HG02870 (cell line): ENCODE measurements at regions not wholly inside any gene's neighbourhood (a gene's known extent, or its start where the extent isn't known, plus 50 kb on each side); places are given as distances from the start of the nearest gene placed in this dataset.
A peak's percentile ranks its signal among the peaks of the same experiment; 100 is the strongest.
"Not testable (repeated sequence)": the region's sequence is repeated elsewhere in the genome, so short reads cannot be mapped to it uniquely, and the experiment has no call there.

ENCODE experiments used
- ATAC-seq: cut with Tn5 transposase; IDR thresholded peaks from one replicate; pipeline ENCODE4 v1.9.1; 2021; ENCODE audit warnings: mild to moderate bottlenecking, moderate library complexity; ENCODE audit not compliant: unreplicated experiment

DNA sequence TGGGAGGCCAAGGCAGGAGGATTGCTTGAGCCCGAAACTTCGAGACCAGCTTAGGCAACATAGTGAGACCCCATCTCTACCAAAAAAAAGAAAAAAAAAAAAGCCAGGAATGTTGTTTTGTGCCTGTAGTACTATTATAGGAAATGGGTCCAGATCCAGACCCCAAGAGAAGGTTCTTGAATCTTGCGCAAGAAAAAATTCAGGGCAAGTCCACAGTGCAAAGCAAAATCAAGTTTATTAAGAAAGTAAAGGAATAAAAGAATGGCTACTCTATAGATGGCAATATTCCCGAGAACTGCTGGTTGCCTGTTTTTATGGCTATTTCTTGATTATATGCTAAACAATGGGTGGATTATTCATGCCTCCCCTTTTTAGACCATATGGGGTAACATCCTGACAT is 51.2 kb upstream of the RDX start:
- ATAC-seq: no peak

DNA sequence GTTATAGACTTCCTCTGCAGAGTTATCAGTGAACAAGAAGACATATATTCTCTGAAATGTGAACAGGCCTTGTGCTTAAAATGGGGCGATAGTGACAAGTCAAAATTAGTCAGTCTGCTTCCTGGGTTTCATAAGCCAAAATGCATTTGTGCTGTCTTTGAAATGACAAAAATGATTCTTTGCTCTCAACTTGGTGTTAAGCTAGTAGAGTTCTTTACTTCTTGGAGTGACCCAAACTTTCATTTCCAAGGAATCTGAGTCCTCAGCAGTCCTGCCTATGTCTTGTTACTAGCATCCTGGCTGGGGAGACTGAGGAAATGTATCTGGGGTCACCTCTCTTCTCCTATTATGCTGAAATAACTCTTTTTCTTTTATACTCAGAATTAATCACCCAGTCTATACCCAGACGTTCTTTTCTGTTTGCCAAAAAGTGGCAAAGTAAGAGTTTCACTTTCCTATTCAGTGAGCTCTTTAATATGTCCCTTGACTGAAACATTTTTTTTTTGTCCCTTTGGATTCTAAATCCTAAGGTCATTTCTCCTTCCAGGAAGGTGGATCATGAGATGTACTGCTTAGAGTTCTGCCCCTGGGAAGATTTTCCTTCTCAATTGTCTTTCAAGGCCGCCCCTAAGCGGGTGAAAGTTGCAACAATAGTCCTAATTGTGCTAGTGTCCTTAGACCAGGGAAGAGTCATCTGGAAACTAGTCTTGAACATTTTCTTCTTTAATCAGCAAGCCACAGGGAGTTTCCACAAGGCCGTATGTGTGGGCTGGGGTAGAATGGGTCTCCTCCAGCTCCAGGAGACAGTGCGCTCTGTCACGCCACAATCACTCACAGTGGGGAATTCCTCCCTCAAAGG is 53.0 kb upstream of the RDX start:
- ATAC-seq: peak; percentile 92

DNA sequence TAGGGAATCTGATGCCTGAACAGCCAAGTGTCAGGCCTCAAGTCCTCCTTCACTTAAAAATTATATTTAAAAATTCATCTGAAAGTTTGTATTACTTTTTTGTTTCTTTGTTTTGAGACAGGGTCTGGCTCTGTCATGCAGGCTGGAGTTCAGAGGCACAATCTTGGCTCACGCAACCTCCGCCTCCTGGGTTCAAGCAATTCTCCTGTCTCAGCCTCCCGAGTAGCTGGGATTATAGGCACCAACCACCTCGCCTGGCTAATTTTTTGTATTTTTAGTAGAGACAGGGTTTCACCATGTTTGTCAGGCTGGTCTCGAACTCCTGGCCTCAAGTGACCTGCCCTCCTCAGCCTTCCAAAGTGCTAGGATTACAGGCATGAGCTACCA is 53.6 kb upstream of the RDX start:
- ATAC-seq: not testable (repeated sequence)

DNA sequence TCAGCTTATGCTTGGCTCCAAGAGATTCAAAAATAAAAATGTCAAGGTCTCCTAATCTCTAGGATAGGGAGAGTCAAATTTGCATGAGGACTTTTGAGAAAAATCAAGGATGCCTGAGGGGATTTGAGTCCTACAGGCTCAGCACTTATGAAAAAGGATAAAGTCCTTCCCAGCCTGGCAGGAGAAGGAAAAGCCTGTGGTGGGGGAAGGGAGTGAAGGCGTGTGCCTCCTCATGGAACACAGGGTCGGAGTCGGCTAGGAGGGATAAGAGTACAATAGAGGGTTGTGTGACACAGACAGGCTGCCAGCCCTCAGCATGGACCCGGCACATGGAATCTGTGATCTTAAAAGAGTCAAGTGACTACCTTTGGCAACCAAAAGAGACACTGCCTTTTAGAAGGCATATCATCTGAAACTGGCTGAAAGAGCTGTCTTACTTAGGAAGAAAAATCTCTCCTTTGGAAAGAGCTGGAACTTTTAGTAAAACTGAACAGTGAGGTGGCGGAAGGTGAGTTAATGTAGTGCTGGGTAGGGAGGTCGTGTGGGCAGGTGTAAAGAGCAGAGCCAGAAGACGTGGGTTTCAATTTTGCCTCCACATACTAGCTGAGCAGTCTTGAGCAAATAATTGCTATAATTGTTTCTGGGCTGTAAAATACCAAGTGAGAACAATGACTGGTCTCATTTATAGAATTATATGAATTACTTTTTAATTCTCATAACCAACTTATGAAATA is 58.8 kb upstream of the RDX start:
- no peak for ATAC-seq

DNA sequence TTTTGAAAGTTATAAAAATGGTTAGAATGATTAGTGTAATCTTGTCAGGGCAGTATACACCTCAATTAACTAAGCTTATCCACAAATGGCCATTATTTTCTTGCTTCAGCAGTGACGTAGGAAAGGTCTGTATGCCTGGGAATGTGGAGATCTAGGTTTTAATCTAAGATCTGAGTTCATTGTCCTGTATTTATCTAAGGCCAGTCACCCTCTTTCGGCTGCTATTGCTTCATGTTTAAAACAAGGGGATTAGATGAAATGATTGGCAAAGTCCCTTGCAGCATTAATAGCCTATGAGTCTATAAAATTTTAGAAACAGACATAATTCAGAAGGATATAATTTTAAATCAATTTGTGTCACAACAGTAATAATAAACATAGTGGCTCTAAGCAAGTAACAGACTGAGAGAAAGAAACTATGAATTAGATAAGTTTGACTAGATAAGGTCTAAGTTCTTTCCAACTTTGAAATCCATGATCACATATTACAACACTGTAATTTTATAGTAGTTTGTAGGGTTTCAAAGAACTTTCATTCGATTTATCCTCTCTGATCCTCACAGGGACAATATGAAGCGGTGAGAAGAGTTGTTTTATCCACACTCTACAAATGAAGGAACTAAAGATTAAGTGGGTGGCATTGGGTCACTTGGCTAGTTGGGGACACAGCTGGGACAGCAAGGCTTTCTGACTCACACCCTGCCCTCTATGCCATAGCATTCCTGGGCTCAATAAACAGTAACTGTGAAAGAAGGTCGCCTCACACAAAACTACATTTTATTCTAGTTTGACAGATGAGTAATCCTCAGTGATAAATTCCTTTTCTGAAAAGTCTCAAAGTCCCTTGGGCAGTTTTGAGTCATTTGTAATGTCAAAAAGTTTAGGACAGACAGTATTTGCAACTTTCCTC is 60.6 kb upstream of the RDX start:
- no peak for ATAC-seq

DNA sequence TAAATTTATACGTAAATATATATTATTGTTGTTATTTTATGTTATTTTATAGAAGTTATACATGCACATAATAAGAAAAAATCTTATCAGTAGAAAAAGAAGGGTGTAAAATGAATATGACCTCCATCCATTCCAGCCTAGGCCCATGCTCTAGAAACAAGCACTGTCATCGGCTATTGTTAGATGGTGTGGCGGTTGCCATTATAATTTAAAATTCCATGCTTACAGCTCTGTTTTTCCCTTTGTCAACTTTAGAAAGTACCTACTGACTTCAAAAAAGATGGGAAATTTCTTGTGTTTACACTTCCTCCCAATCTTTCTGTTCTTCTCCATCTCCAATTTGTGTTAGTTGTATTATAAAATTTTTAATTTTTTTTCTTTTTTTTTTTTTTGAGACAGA is 61.9 kb upstream of the RDX start:
- ATAC-seq: no peak

DNA sequence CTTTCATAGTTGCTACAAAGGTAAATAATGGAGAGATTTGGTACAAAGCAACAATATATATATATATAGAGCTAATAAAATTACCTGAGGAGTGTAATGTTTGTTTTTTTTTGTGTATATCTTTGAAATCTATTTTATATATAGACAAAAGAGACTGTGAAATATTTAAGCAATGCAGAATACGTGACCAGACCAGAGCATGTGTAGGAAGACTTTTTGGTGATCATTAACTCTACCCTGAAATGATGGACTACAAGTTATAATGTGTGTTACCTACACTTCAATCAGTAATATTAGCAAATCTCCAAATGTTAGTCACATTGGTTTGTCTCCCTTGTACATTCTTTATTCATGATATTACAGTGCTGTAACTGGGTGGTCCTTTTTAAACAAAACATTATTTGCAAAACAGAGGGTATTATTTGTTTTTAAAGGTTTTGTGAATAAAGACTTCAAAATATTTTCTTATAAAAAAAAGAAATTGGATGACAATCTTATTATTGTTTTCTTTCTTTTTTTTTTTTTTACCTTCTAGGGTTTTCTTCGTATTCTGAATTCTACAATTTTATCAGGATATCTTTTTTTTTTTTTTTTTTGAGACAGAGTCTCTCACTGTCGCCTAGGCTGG is 64.5 kb upstream of the RDX start:
- ATAC-seq: not testable (repeated sequence)

DNA sequence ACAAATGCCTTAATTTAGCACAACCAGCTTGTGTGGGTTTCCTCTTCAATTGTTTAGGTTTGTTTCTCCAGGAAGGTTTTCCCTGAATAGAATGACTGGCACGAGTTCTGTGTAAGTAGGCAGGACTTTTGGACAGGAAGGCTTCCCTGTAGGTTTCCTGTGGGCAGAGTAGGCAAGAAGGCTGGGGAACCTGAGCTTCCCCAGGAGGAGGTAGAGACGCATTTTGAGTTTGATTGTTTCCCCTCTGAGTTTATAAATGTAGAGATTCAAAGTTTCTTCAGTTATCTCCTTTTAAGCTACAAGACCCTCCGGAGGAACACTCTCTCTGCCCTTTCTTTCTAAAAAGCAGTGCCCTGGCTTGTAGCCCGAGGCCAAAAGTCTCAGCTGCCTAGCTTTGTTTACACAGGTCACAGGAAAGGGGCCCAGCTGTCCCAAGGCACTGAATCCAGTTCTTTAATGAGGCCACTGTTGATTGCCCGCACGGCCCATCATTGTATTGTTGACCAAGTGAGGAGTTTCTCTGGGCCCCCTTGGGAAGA is 66.6 kb upstream of the RDX start:
- ATAC-seq: no peak

DNA sequence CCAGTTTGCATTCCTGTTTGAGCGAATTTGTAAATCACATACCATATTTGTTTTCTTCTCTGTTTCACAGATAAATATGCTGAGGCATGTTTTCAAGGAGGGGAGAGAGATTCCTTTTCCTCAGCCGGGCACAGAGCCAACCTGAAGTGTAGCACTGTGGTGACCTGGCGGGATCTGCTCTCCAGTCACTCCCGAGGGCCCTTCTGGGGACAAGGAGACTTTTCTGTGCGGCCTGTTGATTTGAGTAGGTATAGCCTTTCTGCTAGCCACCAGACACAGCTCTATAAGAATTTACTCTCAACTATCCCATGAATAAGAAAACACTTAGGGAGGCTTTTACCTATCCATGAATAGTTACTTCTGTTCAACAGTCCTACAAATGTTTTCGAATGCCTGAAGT is 63.5 kb upstream of the FDX1 start:
- no peak for ATAC-seq

DNA sequence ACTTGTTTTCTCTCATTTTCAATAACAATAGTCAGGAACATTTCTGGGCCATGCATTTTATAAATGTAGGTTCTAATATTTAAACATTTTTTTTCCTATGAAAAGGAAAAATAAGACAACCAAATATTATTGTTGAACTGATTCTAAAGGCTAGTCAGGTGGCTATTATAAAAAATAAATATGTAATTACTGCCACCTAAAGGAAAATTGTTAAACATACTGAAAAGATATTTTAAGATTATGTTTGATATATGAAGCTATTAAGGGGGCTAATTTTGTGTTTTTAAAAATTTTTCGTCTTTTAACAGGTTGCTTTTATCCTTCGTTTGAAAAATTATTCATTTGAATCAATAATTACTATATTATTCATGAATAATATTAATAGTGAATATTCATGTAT is 62.2 kb upstream of the FDX1 start:
- no peak for ATAC-seq

DNA sequence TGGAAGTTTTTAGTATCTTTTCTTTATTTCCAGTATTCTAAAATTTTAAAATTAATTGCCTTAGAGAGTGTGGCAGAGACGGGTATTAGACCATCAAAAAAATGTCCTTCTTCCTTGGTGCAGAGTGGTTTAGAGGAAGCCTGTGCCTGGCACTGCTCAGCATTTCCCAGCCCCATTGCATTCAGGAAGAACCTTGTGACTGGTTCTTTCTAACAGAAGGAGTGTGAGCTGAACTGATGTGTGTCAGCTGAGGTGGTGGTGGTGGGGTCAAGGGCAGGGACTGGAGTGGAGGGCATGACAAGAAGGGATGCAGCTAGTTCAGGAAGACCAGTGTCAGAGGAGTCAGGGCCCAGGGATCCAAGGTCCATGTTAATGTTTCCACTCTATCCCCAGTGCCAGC is 58.7 kb upstream of the FDX1 start:
- no peak for ATAC-seq

DNA sequence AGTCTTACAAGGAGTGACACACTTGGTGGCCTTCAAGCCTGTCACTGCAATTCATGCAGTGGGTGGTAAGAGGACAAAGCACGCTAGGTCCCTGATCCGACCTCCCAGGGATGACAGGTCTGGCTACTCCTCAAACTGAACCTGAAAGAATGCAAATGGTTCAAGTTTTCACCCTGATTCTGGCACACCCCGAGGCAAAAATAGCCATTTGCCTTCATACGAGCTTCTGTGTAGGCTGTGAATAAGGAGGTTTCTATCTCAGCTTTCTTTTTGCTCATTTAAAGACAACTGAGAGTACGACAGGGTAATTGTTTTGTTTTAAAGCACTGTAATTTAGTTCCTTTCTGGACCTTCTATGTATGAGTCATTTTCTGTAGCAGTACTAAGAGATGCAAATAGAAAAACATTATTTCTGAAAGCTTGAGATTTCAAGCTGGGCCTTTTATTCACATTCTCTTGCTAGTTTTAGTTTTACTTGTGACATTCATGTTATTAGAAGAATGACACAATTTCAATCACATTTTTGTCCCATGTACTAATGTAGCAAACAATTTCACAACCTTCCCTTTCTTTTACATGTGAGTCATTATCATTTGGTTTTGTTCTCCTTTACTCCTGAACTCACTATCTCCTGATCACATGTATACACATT is 56.6 kb upstream of the FDX1 start:
- ATAC-seq: peak; percentile 93

DNA sequence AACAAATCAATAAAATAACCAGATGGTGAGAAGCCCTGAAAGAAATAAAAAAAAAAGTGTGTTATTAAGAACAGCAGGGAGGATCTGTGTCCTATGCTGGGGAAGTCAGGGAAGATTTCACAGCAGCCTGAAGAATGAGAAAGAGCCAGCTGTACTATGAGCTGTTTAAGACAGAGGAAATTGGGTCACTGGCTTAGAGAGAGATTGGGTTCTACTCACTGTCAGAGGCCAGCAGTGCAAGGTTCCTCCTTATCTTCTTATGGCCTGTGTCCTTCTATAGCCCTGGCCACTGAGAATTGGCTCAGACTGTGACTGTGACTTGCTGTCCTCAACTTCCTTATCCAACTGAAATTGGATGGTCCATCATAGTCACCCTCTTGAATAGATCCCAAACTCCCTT is 54.8 kb upstream of the FDX1 start:
- ATAC-seq: no peak

DNA sequence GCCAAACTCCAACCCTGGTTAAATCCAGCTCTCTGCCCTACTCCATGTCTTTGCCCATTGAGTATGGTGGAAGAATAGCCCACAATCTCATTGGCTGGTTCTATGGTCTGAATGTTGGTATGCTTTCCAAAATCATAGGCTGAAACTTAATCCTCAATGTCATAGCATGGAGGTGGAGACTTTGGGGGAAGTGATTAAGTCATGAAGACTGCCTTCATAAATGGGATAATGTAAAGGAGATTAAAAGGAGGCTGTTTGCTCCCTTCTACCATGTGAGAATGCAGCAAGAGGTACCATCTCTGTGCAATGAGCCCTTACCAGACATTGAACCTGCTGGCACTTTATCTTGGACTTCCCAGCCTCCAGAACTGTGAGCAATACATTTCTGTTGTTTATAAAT is 54.4 kb upstream of the FDX1 start:
- no peak for ATAC-seq

DNA sequence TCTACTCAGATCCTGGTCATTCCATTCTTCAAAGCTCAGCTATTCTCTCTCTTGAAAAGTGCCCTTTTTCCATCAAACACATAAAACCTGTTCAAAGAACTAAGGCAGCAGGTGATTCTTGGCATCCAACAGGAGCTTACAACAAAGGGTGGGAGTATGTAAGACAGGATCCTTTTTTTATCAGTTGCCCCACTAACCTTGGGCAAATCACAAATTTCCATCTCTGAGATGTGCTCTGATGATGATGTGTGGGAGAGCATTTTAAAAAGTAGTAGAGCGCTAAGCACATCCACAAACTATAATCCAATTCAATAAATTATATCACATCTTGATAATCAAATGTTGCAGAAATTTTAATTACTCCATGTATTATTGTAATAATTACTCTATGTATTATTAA is 53.7 kb upstream of the FDX1 start:
- no peak for ATAC-seq

DNA sequence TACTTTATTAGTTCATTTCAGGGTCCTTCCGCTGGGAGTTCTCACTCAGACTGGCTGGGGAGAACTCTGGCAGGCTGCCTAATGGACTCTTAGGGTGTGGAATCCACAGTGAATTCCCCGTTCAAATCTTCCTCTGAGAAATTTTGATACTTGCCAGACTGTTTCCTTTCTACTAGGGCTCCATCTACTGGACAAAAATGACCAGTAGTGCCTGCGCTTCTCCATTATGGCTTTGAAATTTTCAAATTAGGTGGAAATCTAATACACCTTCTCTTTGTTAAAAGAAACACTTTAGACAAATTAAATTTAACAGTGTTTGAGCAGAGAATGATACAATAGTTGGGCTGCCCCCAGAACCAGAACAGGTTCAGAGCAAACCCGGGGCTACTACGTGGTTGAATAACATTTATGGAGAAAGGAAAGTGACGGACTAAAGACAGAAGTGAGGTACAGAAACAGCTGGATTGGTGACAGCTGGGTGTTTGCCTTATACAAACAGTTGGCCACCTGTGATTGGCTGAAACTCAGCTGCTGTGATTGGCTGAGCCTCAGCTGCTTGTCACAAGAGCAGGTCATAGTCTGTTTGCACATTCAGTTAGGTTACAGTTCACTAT is 52.9 kb upstream of the FDX1 start:
- no peak for ATAC-seq

DNA sequence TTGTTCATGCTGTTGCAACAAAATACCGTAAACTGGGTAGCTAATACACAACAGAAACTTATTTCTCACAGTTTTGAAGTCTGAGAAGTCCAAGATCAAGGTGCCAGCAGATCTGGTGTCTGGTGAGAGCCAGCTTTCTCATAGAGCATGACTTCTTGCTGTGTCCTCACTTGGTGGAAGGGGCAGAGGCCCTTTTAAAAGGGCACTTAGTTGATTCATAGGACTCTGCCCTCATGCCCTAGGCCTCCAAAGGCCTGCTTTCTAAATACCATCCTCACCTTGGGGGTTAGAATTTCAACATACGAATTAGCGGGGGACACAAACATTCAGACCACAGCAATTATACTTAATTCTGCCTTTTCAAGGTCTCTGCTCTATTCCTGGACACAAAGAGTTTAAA is 52.3 kb upstream of the FDX1 start:
- no peak for ATAC-seq

DNA sequence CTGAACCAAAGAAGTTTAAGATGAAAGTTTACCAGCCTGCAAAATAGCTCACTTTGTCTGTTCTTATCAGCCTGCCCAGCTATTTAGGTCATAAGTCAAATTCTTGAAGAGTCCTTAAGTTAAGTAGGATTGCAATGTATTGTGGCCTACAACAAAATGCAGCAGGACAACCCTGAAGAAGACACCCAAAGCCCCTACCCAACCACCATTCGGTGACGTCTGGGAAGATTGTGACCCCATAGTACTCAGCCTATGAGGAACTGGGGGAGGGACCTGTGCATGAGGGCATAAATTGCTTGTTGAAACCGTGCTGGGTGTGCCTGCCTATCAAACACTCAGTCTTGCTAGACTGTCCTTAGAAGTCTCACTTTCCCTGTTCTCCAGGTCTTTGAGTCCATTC is 50.5 kb upstream of the FDX1 start:
- no peak for ATAC-seq

DNA sequence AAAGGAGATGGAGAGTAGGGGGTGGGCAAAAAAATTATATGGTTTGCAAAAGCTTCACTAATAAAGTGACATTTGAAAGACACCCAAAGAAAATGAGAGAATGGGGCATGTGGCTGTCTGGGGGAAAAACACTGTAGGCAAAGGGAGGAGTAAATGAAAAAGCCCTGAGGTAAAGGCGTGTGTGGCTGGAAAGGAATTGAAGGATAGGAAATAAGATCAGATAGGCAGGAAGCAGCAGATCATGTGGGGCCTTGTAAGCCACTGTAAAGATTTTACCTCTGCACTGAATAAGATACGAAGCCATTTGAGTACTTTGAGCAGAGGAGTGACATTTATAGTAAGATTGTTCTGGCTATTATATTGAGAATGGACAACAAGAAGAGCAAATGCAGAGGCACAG is 49.8 kb upstream of the FDX1 start:
- no peak for ATAC-seq
